HCT116 (cell line): ENCODE measurements at regions not wholly inside any gene's neighbourhood (a gene's known extent, or its start where the extent isn't known, plus 50 kb on each side); places are given as distances from the start of the nearest gene placed in this dataset.

ENCODE experiments used
- ATAC-seq: fragments of 200-7000 bp; cut with Tn5 transposase; 2 replicates; pipeline ENCODE4 v1.9.1; 2020; ENCODE audit warnings: mild to moderate bottlenecking, moderate library complexity
- BruUV-seq: library from RNA; stranded (reverse); fragments of 400-500 nt; replicated peaks from 2 replicates; lab custom pipeline; 2021; lab: Mats Ljungman, UMichigan
- CTCF ChIA-PET: fragments of 300-600 bp; sonication (Branson Sonifier 250); formaldehyde crosslinking; loops from one replicate; lab custom pipeline; 2021; ENCODE audit warnings: antibody characterized with exemption; lab: Charles Lee
- POLR2A ChIA-PET: fragments of 300-600, 350-600 bp; sonication (Branson Sonifier 250); formaldehyde crosslinking; loops from one replicate; lab custom pipeline; 2021; ENCODE audit warnings: antibody characterized with exemption; lab: Charles Lee
- RAD21 ChIA-PET, 2 experiments: fragments of 300-600 bp; sonication (Branson Sonifier 250); formaldehyde crosslinking; loops; one replicate each; lab custom pipeline; 2023; ENCODE audit warnings: low total read pairs in 2 of 2; ENCODE audit not compliant: uncharacterized antibody in 2 of 2, unreplicated experiment in 2 of 2, low non-redundant PET in 1 of 2; lab: Charles Lee
- DNase-seq: peaks from one replicate; pipeline ENCODE4 v3.0.0-alpha.2; 2010; ENCODE audit warnings: low read depth, low spot score
- H2AFZ ChIP-seq: fragments of 200-600 bp; shearing (Covaris generic), sonication (generic); 2 replicates; pipeline ENCODE4 v1.6.1; 2017; ENCODE audit warnings: low read depth, mixed run types, mixed read lengths, antibody characterized with exemption, low read length; ENCODE audit not compliant: poor library complexity, severe bottlenecking
- H3K27ac ChIP-seq: 2 replicates; pipeline ENCODE4 v1.5.1; 2012; ENCODE audit warnings: low read depth, low read length
- H3K27me3 ChIP-seq: fragments of 200-600 bp; sonication (generic); 2 replicates; pipeline ENCODE4 v1.6.1; 2016; ENCODE audit warnings: mixed run types, low read length, mixed read lengths; ENCODE audit not compliant: insufficient read depth
- H3K36me3 ChIP-seq, 2 experiments: fragments of 200-500 bp in 1 of 2; fragments of 200-600 bp in 1 of 2; sonication (Bioruptor generic) in 1 of 2; sonication (generic) in 1 of 2; 2 replicates each; pipeline versions ENCODE4 v1.5.1 to v1.6.1; 2014 to 2016; ENCODE audit warnings: low read length in 2 of 2, inconsistent platforms in 1 of 2, mixed read lengths in 1 of 2, mixed run types in 1 of 2; ENCODE audit not compliant: insufficient read depth in 2 of 2, control insufficient read depth in 1 of 2
- H3K4me1 ChIP-seq, 2 experiments: fragments of 200-600 bp in 1 of 2; sonication (generic) in 1 of 2; 2 replicates each; pipeline versions ENCODE4 v1.5.1 to v1.6.1; 2012 to 2017; ENCODE audit warnings: low read length in 2 of 2, inconsistent platforms in 1 of 2, mild to moderate bottlenecking in 1 of 2, mixed read lengths in 1 of 2, mixed run types in 1 of 2, moderate library complexity in 1 of 2; ENCODE audit not compliant: insufficient read depth in 2 of 2, control insufficient read depth in 1 of 2
- H3K4me2 ChIP-seq: fragments of 200-600 bp; sonication (generic); 2 replicates; pipeline ENCODE4 v1.6.1; 2017; ENCODE audit warnings: mixed run types, low read length, mixed read lengths
- H3K4me3 ChIP-seq, 2 experiments: fragments of 200-600 bp in 1 of 2; sonication (generic) in 1 of 2; replicated peaks in 1 of 2; 2 replicates each; pipeline ENCODE4 v1.5.1; 2011 to 2016; ENCODE audit warnings: low read length in 2 of 2, control low read depth in 1 of 2, low read depth in 1 of 2, mild to moderate bottlenecking in 1 of 2, mixed read lengths in 1 of 2, mixed run types in 1 of 2
- H3K79me2 ChIP-seq: fragments of 200-600 bp; sonication (generic); 2 replicates; pipeline ENCODE4 v1.6.1; 2017; ENCODE audit warnings: mild to moderate bottlenecking, mixed run types, low read length, moderate library complexity, mixed read lengths; ENCODE audit not compliant: insufficient read depth
- H3K9ac ChIP-seq: fragments of 200-600 bp; sonication (generic); 2 replicates; pipeline ENCODE4 v1.6.1; 2016; ENCODE audit warnings: low read length, mixed read lengths
- H3K9me2 ChIP-seq: fragments of 200-600 bp; sonication (generic), shearing (Covaris generic); 2 replicates; pipeline ENCODE4 v1.6.1; 2017; ENCODE audit warnings: mixed run types, mild to moderate bottlenecking, moderate library complexity; ENCODE audit not compliant: insufficient read depth
- H3K9me3 ChIP-seq, 2 experiments: fragments of 200-500 bp in 1 of 2; fragments of 200-600 bp in 1 of 2; sonication (Bioruptor generic) in 1 of 2; sonication (generic) in 1 of 2; 2 replicates each; pipeline ENCODE4 v1.6.1; 2014 to 2017; ENCODE audit warnings: low read length in 2 of 2, mixed read lengths in 2 of 2, inconsistent platforms in 1 of 2, low read depth in 1 of 2, mild to moderate bottlenecking in 1 of 2, mixed run types in 1 of 2, moderate library complexity in 1 of 2; ENCODE audit not compliant: control insufficient read depth in 1 of 2, insufficient read depth in 1 of 2
- H4K20me1 ChIP-seq: fragments of 200-600 bp; sonication (generic), shearing (Covaris generic); 2 replicates; pipeline ENCODE4 v1.6.1; 2017; ENCODE audit warnings: mixed run types, mild to moderate bottlenecking, moderate library complexity; ENCODE audit not compliant: insufficient read depth
- CBX3 ChIP-seq: IDR thresholded peaks from 2 replicates; pipeline ENCODE4 v1.6.1; 2012; ENCODE audit warnings: low read depth
- CEBPB ChIP-seq: IDR thresholded peaks from 2 replicates; pipeline ENCODE4 v1.6.1; 2012; ENCODE audit warnings: low read depth
- EGR1 ChIP-seq: IDR thresholded peaks from 2 replicates; pipeline ENCODE4 v1.6.1; 2012; ENCODE audit warnings: low read depth
- ELF1 ChIP-seq: IDR thresholded peaks from 2 replicates; pipeline ENCODE4 v1.6.1; 2012; ENCODE audit warnings: low read depth, borderline replicate concordance
- EZH2 ChIP-seq: fragments of 200-600 bp; sonication (generic); IDR thresholded peaks from 2 replicates; pipeline ENCODE4 v1.6.1; 2017; ENCODE audit warnings: antibody characterized with exemption, mixed run types
- EZH2phosphoT487 ChIP-seq: fragments of 200-600 bp; IDR thresholded peaks from 2 replicates; pipeline ENCODE4 v1.6.1; 2018; ENCODE audit warnings: antibody characterized with exemption, borderline replicate concordance
- FOSL1 ChIP-seq: IDR thresholded peaks from 2 replicates; pipeline ENCODE4 v1.6.1; 2012; ENCODE audit warnings: low read depth
- RAD21 ChIP-seq: IDR thresholded peaks from 2 replicates; pipeline ENCODE4 v1.6.1; 2012; ENCODE audit warnings: low read depth, mild to moderate bottlenecking
- SIN3A ChIP-seq: IDR thresholded peaks from 2 replicates; pipeline ENCODE4 v1.6.1; 2012; ENCODE audit warnings: low read depth
- SRF ChIP-seq: IDR thresholded peaks from 2 replicates; pipeline ENCODE4 v1.6.1; 2012; ENCODE audit warnings: low read depth
- TCF7L2 ChIP-seq: IDR thresholded peaks from 2 replicates; pipeline ENCODE4 v1.7.0; 2011; ENCODE audit warnings: borderline replicate concordance, inconsistent platforms; ENCODE audit not compliant: insufficient read depth, insufficient read length; ENCODE audit errors: extremely low read depth
- ZFX ChIP-seq: fragments of 450-650 bp; IDR thresholded peaks from 2 replicates; pipeline ENCODE4 v1.6.1; 2017
- ZNF274 ChIP-seq: fragments of 200-500 bp; sonication (Bioruptor generic); IDR thresholded peaks from 2 replicates; pipeline ENCODE4 v1.6.1; 2014; ENCODE audit warnings: mild to moderate bottlenecking, low read depth, low read length, inconsistent platforms
- intact Hi-C: fragments of 100-400 bp; cut with micrococcal nuclease; formaldehyde crosslinking; loops from 2 replicates; pipeline ENCODE4 v1.10.0; 2022
- TF ChIP-seq, protein P1 (sequence below): IDR thresholded peaks from 2 replicates; pipeline ENCODE4 v1.6.1; 2012
- TF ChIP-seq, protein P2 (sequence below): IDR thresholded peaks from 2 replicates; pipeline ENCODE4 v1.6.1; 2011; ENCODE audit warnings: mild to moderate bottlenecking, low read length, moderate library complexity; ENCODE audit not compliant: insufficient replicate concordance; ENCODE audit errors: extremely low read depth
- TF ChIP-seq, protein P3 (sequence below), 3 experiments: fragments of 200-600 bp in 1 of 3; sonication (generic) in 1 of 3; IDR thresholded peaks in 2 of 3; conservative IDR thresholded peaks in 1 of 3; 2 replicates each; pipeline ENCODE4 v1.5.1; 2012 to 2017; ENCODE audit warnings: low read depth in 2 of 3, low read length in 2 of 3, antibody characterized with exemption in 1 of 3, borderline replicate concordance in 1 of 3, control low read depth in 1 of 3, mild to moderate bottlenecking in 1 of 3, mixed read lengths in 1 of 3, mixed run types in 1 of 3, moderate library complexity in 1 of 3; ENCODE audit not compliant: insufficient read depth in 1 of 3
- TF ChIP-seq, protein P4 (sequence below): IDR thresholded peaks from 2 replicates; pipeline ENCODE4 v1.6.1; 2012

DNA sequence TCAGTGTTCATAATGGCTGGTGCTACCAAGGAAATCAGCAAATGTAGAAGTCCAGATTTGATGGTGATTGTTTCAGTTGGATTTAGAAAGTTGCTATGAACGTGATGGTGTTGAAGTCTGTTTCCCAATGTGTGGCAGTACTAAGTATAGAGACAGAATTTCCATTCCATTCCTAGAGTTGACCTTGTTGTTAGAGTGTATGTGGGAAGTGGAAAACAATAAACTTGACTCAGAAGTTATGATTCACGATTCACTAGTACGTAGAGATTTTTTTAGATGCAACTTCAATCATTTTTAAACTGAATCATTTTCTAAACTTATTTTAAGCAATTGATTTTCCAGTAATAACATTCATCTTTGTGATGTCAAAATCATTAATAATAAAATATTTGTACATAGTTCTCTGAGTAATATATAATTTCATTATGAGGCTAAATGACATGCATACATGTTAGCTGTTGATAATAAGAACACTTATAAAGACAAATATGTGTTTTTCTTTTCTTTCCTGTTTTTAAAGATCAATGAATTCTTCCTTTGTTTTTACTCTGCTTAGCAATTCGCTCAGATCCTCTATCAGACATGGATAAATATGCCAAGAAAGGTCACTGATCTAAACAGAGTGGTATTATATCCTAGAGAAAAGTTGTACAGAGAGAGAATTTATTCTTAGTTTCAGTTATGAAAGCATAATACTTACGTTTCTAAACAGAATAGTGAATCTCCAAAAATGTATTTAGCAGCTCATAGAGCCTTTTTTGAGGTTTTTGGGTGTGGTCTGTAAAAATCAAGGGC is 108.8 kb upstream of the GPR149 start:
- H3K27ac ChIP-seq: no peak overlapping the region
- ChIA-PET RAD21 (no interaction called here), POLR2A (no interaction called here)
- no peak overlapping the region for H2AFZ ChIP-seq
- H3K36me3 ChIP-seq: no peaks in the 10 kb centered on the region
- no peak overlapping the region for H3K4me3 ChIP-seq
- intact Hi-C loops: no loop called here
- H3K9me3 ChIP-seq: no peaks in the 10 kb centered on the region
- no peak for ATAC-seq
- no peaks in the 10 kb centered on the region for H3K27me3 ChIP-seq
- BruUV-seq: no TSS peak
- no peak overlapping the region for H3K9ac ChIP-seq
- H3K4me1 ChIP-seq: no peaks in the 10 kb centered on the region
- TF ChIP-seq, protein P1, sequence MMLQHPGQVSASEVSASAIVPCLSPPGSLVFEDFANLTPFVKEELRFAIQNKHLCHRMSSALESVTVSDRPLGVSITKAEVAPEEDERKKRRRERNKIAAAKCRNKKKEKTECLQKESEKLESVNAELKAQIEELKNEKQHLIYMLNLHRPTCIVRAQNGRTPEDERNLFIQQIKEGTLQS: no peak
- TF ChIP-seq EGR1 (no peak), ELF1 (no peak), TCF7L2 (no peak), SRF (no peak), EZH2 (no peak)
- TF ChIP-seq, all 23 proteins: peak for 0
- CTCF ChIA-PET: no interaction called here
- Histone ChIP-seq H3K9me2 (no peaks in the 10 kb centered on the region), H3K79me2 (no peaks in the 10 kb centered on the region), H4K20me1 (no peaks in the 10 kb centered on the region), H3K4me2 (no peak overlapping the region)
- DNase-seq: no peak

DNA sequence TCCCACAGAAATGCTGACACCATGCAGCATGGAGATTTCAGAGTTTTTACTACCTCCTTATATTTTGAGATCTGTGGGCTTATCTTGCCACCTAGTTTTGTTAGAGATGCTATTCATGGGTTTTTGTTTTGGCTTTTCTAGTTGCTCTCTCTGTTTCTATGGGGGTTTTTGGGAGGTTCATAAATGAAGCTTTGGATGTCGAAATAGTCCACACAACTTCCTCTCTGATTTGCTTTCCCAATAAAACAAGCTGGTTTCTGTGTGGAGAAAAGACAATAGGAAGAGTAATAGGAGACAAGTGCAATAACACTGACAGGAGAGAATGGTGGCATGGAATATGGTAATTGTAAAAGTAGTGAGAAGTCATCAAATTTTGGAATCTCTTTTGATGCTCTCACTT is 106.8 kb upstream of the GPR149 start:
- BruUV-seq: no TSS peak
- Histone ChIP-seq H3K4me1 (no peaks in the 10 kb centered on the region), H2AFZ (no peak overlapping the region), H3K79me2 (no peaks in the 10 kb centered on the region), H4K20me1 (no peaks in the 10 kb centered on the region), H3K27ac (no peak overlapping the region), H3K4me3 (no peak overlapping the region), H3K9ac (no peak overlapping the region), H3K36me3 (no peaks in the 10 kb centered on the region), H3K9me3 (no peaks in the 10 kb centered on the region), H3K4me2 (no peak overlapping the region), H3K27me3 (no peaks in the 10 kb centered on the region), H3K9me2 (no peaks in the 10 kb centered on the region)
- ChIA-PET CTCF (no interaction called here), POLR2A (no interaction called here), RAD21 (no interaction called here)
- ATAC-seq: no peak
- DNase-seq: no peak
- intact Hi-C loops: no loop called here
- TF ChIP-seq ZNF274 (no peak), TCF7L2 (no peak), ZFX (no peak), CBX3 (no peak), FOSL1 (no peak), EZH2phosphoT487 (no peak), SIN3A (no peak), CEBPB (no peak), RAD21 (no peak)
- TF ChIP-seq, protein P2, sequence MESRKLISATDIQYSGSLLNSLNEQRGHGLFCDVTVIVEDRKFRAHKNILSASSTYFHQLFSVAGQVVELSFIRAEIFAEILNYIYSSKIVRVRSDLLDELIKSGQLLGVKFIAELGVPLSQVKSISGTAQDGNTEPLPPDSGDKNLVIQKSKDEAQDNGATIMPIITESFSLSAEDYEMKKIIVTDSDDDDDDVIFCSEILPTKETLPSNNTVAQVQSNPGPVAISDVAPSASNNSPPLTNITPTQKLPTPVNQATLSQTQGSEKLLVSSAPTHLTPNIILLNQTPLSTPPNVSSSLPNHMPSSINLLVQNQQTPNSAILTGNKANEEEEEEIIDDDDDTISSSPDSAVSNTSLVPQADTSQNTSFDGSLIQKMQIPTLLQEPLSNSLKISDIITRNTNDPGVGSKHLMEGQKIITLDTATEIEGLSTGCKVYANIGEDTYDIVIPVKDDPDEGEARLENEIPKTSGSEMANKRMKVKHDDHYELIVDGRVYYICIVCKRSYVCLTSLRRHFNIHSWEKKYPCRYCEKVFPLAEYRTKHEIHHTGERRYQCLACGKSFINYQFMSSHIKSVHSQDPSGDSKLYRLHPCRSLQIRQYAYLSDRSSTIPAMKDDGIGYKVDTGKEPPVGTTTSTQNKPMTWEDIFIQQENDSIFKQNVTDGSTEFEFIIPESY: no peak
- TF ChIP-seq, protein P3, sequence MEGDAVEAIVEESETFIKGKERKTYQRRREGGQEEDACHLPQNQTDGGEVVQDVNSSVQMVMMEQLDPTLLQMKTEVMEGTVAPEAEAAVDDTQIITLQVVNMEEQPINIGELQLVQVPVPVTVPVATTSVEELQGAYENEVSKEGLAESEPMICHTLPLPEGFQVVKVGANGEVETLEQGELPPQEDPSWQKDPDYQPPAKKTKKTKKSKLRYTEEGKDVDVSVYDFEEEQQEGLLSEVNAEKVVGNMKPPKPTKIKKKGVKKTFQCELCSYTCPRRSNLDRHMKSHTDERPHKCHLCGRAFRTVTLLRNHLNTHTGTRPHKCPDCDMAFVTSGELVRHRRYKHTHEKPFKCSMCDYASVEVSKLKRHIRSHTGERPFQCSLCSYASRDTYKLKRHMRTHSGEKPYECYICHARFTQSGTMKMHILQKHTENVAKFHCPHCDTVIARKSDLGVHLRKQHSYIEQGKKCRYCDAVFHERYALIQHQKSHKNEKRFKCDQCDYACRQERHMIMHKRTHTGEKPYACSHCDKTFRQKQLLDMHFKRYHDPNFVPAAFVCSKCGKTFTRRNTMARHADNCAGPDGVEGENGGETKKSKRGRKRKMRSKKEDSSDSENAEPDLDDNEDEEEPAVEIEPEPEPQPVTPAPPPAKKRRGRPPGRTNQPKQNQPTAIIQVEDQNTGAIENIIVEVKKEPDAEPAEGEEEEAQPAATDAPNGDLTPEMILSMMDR (IDR thresholded peaks at IDR 0.05 in 2 of 3, conservative IDR thresholded peaks at IDR 0.05 in 1 of 3; ENCODE audit: borderline replicate concordance in 1 of 3, insufficient read depth in 1 of 3, low read depth in 2 of 3, low read length in 2 of 3): no peak
- TF ChIP-seq, protein P4, sequence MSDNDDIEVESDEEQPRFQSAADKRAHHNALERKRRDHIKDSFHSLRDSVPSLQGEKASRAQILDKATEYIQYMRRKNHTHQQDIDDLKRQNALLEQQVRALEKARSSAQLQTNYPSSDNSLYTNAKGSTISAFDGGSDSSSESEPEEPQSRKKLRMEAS: no peak
